Fibroblast of lung (primary cell): ENCODE measurements at regions not wholly inside any gene's neighbourhood (a gene's known extent, or its start where the extent isn't known, plus 50 kb on each side); places are given as distances from the start of the nearest gene placed in this dataset.

ENCODE experiments used
- CTCF ChIP-seq, 2 donors: IDR thresholded peaks in 1 of 2; conservative IDR thresholded peaks in 1 of 2; 1 replicate in 1 of 2; 2 replicates in 1 of 2; pipeline ENCODE4 v1.5.1; 2011 to 2012; ENCODE audit warnings: low read length in 2 of 2, control low read depth in 1 of 2, inconsistent platforms in 1 of 2, low read depth in 1 of 2, mild to moderate bottlenecking in 1 of 2
- EZH2 ChIP-seq: IDR thresholded peaks from 2 replicates; pipeline ENCODE4 v1.5.1; 2012; ENCODE audit warnings: low read length, control low read depth, mild to moderate bottlenecking; ENCODE audit errors: missing control alignments

GRCh38 chr5:6950860-6951259, 237.6 kb downstream of the TENT4A start:
- TF ChIP-seq CTCF (conservative IDR thresholded peaks at IDR 0.05 in 1 of 2, IDR thresholded peaks at IDR 0.05 in 1 of 2; ENCODE audit: low read depth in 1 of 2, low read length in 2 of 2) (no peak), EZH2 (no peak)
